ENCODE measurements at regions not wholly inside any gene's neighbourhood (a gene's known extent, or its start where the extent isn't known, plus 50 kb on each side); places are given as distances from the start of the nearest gene placed in this dataset.

GRCh38 chr10:84903320-84903719, 574.9 kb downstream of the CCSER2 start:
- TF ChIP-seq CTCF (conservative IDR thresholded peaks at IDR 0.05; ENCODE audit: low read depth, low read length) (no peak), SMC3 (IDR thresholded peaks at IDR 0.05; ENCODE audit: low read depth, low read length) (no peak)
